Activated naive CD8-positive, alpha-beta T cell treated with anti-CD3 and anti-CD28 coated beads, Interleukin-2, amount 50 U/mL, for 24 hours (primary cell): ENCODE measurements at regions not wholly inside any gene's neighbourhood (a gene's known extent, or its start where the extent isn't known, plus 50 kb on each side); places are given as distances from the start of the nearest gene placed in this dataset.
"Not testable (repeated sequence)": the region's sequence is repeated elsewhere in the genome, so short reads cannot be mapped to it uniquely, and the experiment has no call there.

ENCODE experiments used
- ATAC-seq: fragments of 150-1000 bp; cut with Tn5 transposase; one replicate; pipeline ENCODE4 v1.10.0; 2021
- DNase-seq: peaks from one replicate; pipeline ENCODE4 v3.0.0; 2021
- H3K27ac Mint-ChIP-seq: one replicate; pipeline ENCODE4 v1.8.0; 2021; ENCODE audit warnings: mild to moderate bottlenecking, mixed read lengths
- H3K27me3 Mint-ChIP-seq: one replicate; pipeline ENCODE4 v1.8.0; 2021; ENCODE audit warnings: mixed read lengths
- H3K36me3 Mint-ChIP-seq: one replicate; pipeline ENCODE4 v1.8.0; 2021; ENCODE audit warnings: low read depth, mixed read lengths
- H3K4me1 Mint-ChIP-seq: one replicate; pipeline ENCODE4 v1.8.0; 2021; ENCODE audit warnings: mixed read lengths
- H3K4me3 Mint-ChIP-seq: one replicate; pipeline ENCODE4 v1.8.0; 2021; ENCODE audit warnings: mild to moderate bottlenecking, moderate library complexity, mixed read lengths
- H3K9me3 Mint-ChIP-seq: one replicate; pipeline ENCODE4 v1.8.0; 2021; ENCODE audit warnings: mixed read lengths

DNA sequence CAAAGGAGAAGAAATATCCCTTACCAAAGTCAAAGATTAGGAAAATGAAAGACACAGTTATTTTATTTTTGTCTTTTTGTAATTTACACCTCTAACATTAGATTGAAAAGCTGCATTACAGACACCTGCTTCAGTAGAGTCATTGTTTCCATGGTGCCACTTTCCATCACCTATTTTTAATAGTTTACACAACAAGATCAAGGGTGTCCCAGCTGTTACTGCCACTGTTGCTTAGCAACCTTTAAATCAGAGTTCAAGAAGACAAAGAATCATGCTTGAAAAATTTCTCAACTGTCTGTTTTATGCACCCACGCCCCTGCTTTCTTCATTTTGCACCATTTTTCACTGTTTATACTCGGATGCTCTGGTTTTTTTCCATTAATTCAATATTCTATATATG is 668.2 kb upstream of the GJE1 start:
- H3K4me1 Mint-ChIP-seq = peaks cover 14% of the 10 kb centered on the region
- ATAC-seq (no peak), DNase-seq (no peak)
- no peak overlapping the region for H3K27ac Mint-ChIP-seq
- no peaks in the 10 kb centered on the region for H3K27me3 Mint-ChIP-seq
- peaks cover 2% of the 10 kb centered on the region for H3K9me3 Mint-ChIP-seq
- H3K36me3 Mint-ChIP-seq = no peaks in the 10 kb centered on the region
- no peak overlapping the region for H3K4me3 Mint-ChIP-seq

DNA sequence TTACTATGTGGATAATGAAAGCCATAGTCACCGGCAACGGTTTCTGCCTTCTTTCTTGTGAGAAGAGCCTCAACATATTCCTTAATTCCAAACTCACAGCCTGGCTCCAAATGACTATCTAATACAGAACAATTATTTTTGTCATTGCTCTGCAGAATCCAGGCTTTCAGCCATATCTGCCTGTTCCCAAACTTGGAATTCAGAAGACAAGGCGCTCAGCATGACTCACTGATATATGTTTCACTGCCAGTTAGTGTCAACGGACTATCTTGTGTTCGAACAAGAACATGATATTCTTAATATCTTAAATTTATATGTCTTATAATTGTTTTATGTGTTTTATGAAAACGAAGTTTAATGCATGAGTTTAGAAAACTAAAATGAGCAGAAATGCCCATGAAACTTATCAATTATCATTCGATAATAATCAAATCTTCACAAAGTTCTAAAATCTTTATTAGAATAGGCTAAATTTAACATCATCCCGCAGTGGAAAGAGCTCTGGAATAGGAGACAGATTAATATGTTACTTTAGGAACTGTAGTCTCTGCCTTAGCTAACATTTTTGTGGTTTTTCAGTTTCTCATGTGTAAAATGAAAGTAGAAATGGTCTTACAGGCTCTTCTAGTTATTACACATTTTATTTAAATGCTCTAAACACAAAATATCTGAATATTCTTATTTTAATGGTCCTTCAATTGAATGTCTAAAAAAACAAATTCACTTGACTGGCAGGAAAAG is 669.3 kb upstream of the GJE1 start:
- Mint-ChIP-seq H3K4me1 (peaks cover 14% of the 10 kb centered on the region), H3K4me3 (no peak overlapping the region), H3K27ac (no peak overlapping the region), H3K27me3 (no peaks in the 10 kb centered on the region), H3K36me3 (no peaks in the 10 kb centered on the region), H3K9me3 (no peaks in the 10 kb centered on the region)
- ATAC-seq (no peak), DNase-seq (no peak)

- H3K27me3 Mint-ChIP-seq = no peaks in the 10 kb centered on the region
- H3K4me1 Mint-ChIP-seq = peaks cover 14% of the 10 kb centered on the region
- H3K4me3 Mint-ChIP-seq = no peak overlapping the region
- H3K9me3 Mint-ChIP-seq = no peaks in the 10 kb centered on the region
- H3K27ac Mint-ChIP-seq = no peak overlapping the region
- ATAC-seq (no peak), DNase-seq (no peak)
- no peaks in the 10 kb centered on the region for H3K36me3 Mint-ChIP-seq
Measured at GRCh38 chr6:141460743-141461484, 671.8 kb upstream of the GJE1 start.

DNA sequence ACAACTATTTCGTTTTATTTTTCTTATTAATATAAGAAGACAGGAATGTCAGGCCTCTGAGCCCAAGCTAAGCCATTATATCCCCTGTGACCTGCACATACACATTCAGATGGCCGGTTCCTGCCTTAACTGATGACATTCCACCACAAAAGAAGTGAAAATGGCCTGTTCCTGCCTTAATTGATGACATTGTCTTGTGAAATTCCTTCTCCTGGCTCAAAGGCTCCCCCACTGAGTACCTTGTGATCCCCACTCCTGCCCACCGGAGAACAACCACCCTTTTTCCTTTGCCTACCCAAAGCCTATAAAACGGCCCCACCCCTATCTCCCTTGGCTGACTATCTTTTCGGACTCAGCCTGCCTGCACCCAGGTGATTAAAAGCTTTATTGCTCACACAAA is 672.5 kb upstream of the GJE1 start:
- H3K9me3 Mint-ChIP-seq, H3K27me3 Mint-ChIP-seq, H3K36me3 Mint-ChIP-seq, H3K4me3 Mint-ChIP-seq, H3K27ac Mint-ChIP-seq, DNase-seq, ATAC-seq: not testable (repeated sequence)
- peaks cover 14% of the 10 kb centered on the region for H3K4me1 Mint-ChIP-seq

DNA sequence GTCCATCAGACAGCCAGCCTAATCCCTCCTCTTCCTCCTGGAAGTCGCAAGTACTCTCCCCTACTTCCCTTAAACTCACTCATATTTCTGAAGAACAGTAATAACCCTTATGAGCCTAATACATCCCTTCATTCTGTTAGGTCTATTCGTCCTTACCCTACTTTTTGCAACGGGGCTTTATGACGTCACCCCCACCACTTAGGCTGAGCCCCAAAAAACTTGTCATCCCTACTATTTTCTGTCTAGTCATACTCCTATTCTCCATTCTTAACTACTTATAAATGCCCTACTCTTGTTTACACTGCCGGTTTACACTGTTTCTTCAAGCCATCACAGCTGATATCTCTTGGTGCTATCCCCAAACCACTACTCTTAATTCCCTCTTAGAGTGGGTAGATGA is 674.7 kb upstream of the GJE1 start:
- ATAC-seq, DNase-seq, H3K27ac Mint-ChIP-seq: not testable (repeated sequence)

DNA sequence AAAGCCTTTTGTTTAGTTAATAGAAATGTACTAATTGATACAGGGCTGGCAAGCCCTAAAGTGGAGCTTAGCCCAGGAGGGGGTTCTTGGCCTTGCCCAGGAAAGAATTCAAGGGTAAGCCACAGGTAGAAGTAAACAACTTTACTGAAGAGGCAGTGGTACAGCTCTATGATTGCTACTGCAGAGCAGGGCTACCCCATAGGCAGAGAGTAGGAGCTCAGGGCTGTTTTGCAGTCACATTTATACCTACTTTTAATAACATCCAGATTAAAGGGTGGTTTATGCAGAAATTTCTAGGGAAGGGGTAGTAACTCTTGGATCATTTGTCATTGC is 680.4 kb upstream of the GJE1 start:
- H3K4me1 Mint-ChIP-seq = no peaks in the 10 kb centered on the region
- H3K36me3 Mint-ChIP-seq = no peaks in the 10 kb centered on the region
- H3K27me3 Mint-ChIP-seq = no peaks in the 10 kb centered on the region
- H3K4me3 Mint-ChIP-seq = no peak overlapping the region
- ATAC-seq (no peak), DNase-seq (no peak)
- no peaks in the 10 kb centered on the region for H3K9me3 Mint-ChIP-seq
- H3K27ac Mint-ChIP-seq = no peak overlapping the region

More for the DNA sequence above, 674.7 kb upstream of the GJE1 start:
- H3K9me3 Mint-ChIP-seq, H3K4me1 Mint-ChIP-seq, H3K4me3 Mint-ChIP-seq, H3K27me3 Mint-ChIP-seq, H3K36me3 Mint-ChIP-seq: not testable (repeated sequence)

DNA sequence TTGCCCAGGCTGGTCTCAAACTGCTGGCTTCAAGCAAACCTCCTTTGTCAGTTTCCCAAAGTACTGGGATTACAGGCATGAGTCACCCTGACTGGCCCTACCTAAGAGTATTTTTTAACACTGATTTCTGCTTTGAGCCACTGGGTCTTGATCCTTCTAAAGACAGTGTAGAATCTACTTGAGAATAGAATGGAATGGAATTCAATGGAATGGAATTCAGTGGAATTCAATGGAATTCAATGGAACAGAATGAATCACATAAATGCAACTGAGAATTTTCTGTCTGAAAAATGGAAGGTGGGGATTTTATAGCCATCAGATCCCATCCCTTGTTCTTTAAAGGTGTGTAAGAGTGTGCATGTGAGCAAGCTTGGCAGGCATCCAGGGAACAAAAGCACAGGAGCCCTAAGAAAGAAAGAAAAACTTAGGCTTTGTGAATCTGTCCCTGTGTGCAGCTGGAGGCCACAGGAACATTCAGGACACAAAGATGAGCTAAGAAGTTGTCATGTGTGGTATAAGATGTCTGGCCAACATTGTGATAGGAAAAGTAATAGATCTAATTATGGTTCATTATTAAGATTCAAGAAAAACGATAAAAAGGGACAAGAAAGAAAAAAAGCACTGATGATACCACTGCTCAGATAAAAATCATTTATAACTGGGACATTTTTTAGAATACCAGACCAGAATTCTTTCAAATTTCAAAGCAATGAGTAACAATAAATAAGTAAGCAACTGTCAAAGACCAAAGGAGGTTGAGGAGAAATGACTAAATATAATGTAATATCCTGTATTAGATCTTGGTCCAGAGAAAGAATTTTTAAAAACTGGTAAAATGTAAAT is 681.0 kb upstream of the GJE1 start:
- Mint-ChIP-seq H3K27ac (no peak overlapping the region), H3K9me3 (no peaks in the 10 kb centered on the region), H3K27me3 (no peaks in the 10 kb centered on the region), H3K4me3 (no peak overlapping the region), H3K4me1 (no peaks in the 10 kb centered on the region), H3K36me3 (no peaks in the 10 kb centered on the region)
- DNase-seq (no peak), ATAC-seq (no peak)

DNA sequence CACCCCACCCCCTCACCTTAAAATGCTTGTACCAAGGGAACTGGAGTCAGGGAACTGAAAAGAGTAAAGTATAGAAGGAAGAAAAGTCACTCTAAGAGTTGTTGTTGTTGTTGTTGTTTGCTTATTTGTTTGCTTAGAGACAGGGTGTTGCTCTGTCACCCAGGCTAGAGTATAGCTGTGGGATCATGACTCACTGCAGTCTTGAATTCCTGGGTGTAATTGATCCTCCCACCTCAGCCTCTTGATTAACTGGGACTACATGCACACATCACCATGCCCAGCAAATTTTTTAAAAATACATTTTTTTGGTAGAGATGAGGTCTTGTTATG is 681.6 kb upstream of the GJE1 start:
- H3K27ac Mint-ChIP-seq = no peak overlapping the region
- H3K36me3 Mint-ChIP-seq = no peaks in the 10 kb centered on the region
- no peak for DNase-seq
- no peaks in the 10 kb centered on the region for H3K9me3 Mint-ChIP-seq
- no peak overlapping the region for H3K4me3 Mint-ChIP-seq
- no peaks in the 10 kb centered on the region for H3K27me3 Mint-ChIP-seq
- no peaks in the 10 kb centered on the region for H3K4me1 Mint-ChIP-seq
- no peak for ATAC-seq

GRCh38 chr6:141445928-141446628 is 686.6 kb upstream of the GJE1 start:
- no peaks in the 10 kb centered on the region for H3K27me3 Mint-ChIP-seq
- no peaks in the 10 kb centered on the region for H3K36me3 Mint-ChIP-seq
- DNase-seq (no peak), ATAC-seq (no peak)
- H3K4me3 Mint-ChIP-seq = no peak overlapping the region
- H3K9me3 Mint-ChIP-seq = no peaks in the 10 kb centered on the region
- H3K27ac Mint-ChIP-seq = no peak overlapping the region
- no peaks in the 10 kb centered on the region for H3K4me1 Mint-ChIP-seq

DNA sequence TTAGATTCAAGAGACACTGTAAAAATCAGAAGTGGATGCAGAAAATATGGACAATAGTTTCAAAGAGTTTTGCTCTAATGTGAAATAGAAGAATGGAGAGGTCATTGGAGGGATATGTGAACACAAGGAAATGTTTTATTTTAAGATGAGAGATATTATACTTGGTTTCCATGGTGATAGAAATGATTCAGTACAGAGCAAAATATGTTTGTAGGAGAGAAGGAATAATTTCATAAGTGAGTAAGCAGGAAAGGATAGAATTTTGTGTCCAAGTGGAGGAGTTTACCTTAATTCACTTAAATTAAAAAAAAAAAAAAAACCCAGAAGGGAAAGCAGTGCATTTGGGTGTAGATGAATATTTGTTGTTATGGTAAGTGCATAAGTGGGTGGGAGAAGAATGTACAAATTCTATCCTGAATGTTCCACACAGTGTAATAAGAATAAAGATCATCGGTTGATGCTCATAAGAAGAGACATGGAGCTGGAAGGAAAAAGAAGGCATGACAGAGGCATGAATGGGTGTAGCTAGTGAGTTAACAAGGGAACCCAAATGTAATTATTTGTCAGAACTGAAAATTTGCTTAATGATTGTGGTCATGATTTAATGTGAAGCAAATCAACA is 688.9 kb upstream of the GJE1 start:
- Mint-ChIP-seq H3K36me3 (no peaks in the 10 kb centered on the region), H3K9me3 (no peaks in the 10 kb centered on the region), H3K4me3 (no peak overlapping the region), H3K27ac (no peak overlapping the region), H3K27me3 (no peaks in the 10 kb centered on the region), H3K4me1 (no peaks in the 10 kb centered on the region)
- DNase-seq = no peak
- ATAC-seq = no peak

- Mint-ChIP-seq H3K4me3 (no peak overlapping the region), H3K4me1 (no peaks in the 10 kb centered on the region), H3K9me3 (no peaks in the 10 kb centered on the region), H3K36me3 (no peaks in the 10 kb centered on the region), H3K27ac (no peak overlapping the region), H3K27me3 (no peaks in the 10 kb centered on the region)
- no peak for ATAC-seq
- DNase-seq = no peak
Measured at GRCh38 chr6:141443032-141443431, 689.7 kb upstream of the GJE1 start.

GRCh38 chr6:141439513-141439912 is 693.2 kb upstream of the GJE1 start:
- Mint-ChIP-seq H3K36me3 (no peaks in the 10 kb centered on the region), H3K9me3 (no peaks in the 10 kb centered on the region), H3K4me1 (no peaks in the 10 kb centered on the region), H3K4me3 (no peak overlapping the region), H3K27me3 (no peaks in the 10 kb centered on the region), H3K27ac (no peak overlapping the region)
- DNase-seq = no peak
- ATAC-seq = no peak

- Mint-ChIP-seq H3K4me3 (no peak overlapping the region), H3K9me3 (no peaks in the 10 kb centered on the region), H3K4me1 (no peaks in the 10 kb centered on the region), H3K27ac (no peak overlapping the region), H3K36me3 (no peaks in the 10 kb centered on the region), H3K27me3 (no peaks in the 10 kb centered on the region)
- DNase-seq = no peak
- ATAC-seq = no peak
Measured at GRCh38 chr6:141437685-141438084, 695.0 kb upstream of the GJE1 start.

GRCh38 chr6:141437011-141437410 is 695.7 kb upstream of the GJE1 start:
- H3K27ac Mint-ChIP-seq = no peak overlapping the region
- no peaks in the 10 kb centered on the region for H3K27me3 Mint-ChIP-seq
- H3K36me3 Mint-ChIP-seq = no peaks in the 10 kb centered on the region
- no peak for ATAC-seq
- no peak overlapping the region for H3K4me3 Mint-ChIP-seq
- no peaks in the 10 kb centered on the region for H3K4me1 Mint-ChIP-seq
- no peak for DNase-seq
- H3K9me3 Mint-ChIP-seq = no peaks in the 10 kb centered on the region
